BJ (cell line): ENCODE measurements at regions not wholly inside any gene's neighbourhood (a gene's known extent, or its start where the extent isn't known, plus 50 kb on each side); places are given as distances from the start of the nearest gene placed in this dataset.

Experiments
- CTCF ChIA-PET: fragments of 350-600 bp; formaldehyde crosslinking; extraction: SDS; loops from one replicate; lab custom pipeline; 2021; ENCODE audit warnings: antibody characterized with exemption, inconsistent platforms; lab: Yijun Ruan, JAX
- POLR2A ChIA-PET: fragments of 300-600 bp; sonication (Branson Sonifier 250); formaldehyde crosslinking; extraction: SDS; loops from one replicate; lab custom pipeline; 2021; ENCODE audit warnings: antibody characterized with exemption; lab: Charles Lee
- DNase-seq: peaks from one replicate; pipeline ENCODE4 v3.0.0-alpha.2; 2011; ENCODE audit warnings: low read depth
- H3K27me3 ChIP-seq: 2 replicates; pipeline ENCODE4 v1.6.0; 2011; ENCODE audit warnings: low read length; ENCODE audit not compliant: control insufficient read depth, insufficient read depth
- H3K36me3 ChIP-seq: 2 replicates; pipeline ENCODE4 v1.5.1; 2011; ENCODE audit warnings: low read length; ENCODE audit not compliant: control insufficient read depth, insufficient read depth
- H3K4me3 ChIP-seq: 2 replicates; pipeline ENCODE4 v1.5.1; 2011; ENCODE audit warnings: low read depth, mild to moderate bottlenecking, control low read depth, low read length
- CTCF ChIP-seq: IDR thresholded peaks from 2 replicates; pipeline ENCODE4 v1.5.1; 2011; ENCODE audit warnings: low read depth, mild to moderate bottlenecking, control low read depth, inconsistent platforms, low read length, moderate library complexity; ENCODE audit not compliant: insufficient read depth

GRCh38 chr11:13862845-13863392, 99.6 kb upstream of the SPON1 start:
- Histone ChIP-seq H3K27me3 (no peaks in the 10 kb centered on the region), H3K36me3 (no peaks in the 10 kb centered on the region), H3K4me3 (no peak overlapping the region)
- ChIA-PET CTCF (no interaction called here), POLR2A (interaction anchor here (0.7 kb wide), 1 partner anchor 46 kb away, joined by 9 read pairs; no protein-coding TSS in a partner anchor)
- no peak for TF ChIP-seq CTCF
- DNase-seq: no peak

DNA sequence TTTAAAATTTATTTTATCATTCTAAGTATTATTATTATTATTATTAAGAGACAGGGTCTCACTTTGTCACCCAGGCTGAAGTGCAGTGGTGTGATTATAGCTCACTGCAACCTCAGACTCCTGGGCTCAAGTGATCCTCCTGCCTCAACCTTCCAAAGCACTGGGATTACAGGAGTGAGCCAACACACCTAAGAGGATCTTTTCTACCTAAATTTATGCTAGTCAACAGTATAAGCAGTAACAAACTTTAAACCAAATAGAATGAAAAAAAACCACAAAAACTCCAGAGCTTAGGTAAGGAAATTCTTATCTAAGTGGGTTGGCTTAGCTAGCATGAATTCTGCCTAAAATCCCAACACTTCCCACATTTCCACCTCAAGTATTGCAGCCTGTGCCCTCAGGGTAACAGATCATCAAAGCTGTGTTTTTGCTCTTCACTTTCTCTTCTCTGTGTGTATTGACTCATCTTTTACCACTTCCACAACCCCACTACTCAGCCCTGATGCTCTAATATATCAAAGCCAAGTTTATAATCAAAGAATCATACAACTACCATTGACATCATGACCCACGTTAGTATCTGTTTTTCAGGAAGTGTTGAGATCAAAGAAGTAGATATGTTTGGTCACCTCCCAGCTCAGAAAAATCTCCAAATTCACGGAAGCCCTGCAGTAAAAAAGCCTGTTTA, 93.7 kb upstream of the SPON1 start:
- ChIA-PET CTCF (no interaction called here), POLR2A (no interaction called here)
- Histone ChIP-seq H3K36me3 (no peaks in the 10 kb centered on the region), H3K27me3 (no peaks in the 10 kb centered on the region; the same call in 1 of the 2 replicates), H3K4me3 (no peak overlapping the region)
- TF ChIP-seq CTCF: no peak
- DNase-seq: no peak

- DNase-seq: no peak
- CTCF ChIA-PET: no interaction called here
- Histone ChIP-seq H3K4me3 (no peak overlapping the region), H3K36me3 (no peaks in the 10 kb centered on the region), H3K27me3 (no peaks in the 10 kb centered on the region; the same call in 1 of the 2 replicates)
- POLR2A ChIA-PET: no interaction called here
- no peak for TF ChIP-seq CTCF
These were observed 93.1 kb upstream of the SPON1 start for GRCh38 chr11:13869398-13869886.

- no peak for TF ChIP-seq CTCF
- CTCF ChIA-PET: interaction anchor here (1.0 to 1.4 kb wide), 2 partner anchors 10 to 12 kb away, joined by 3 to 4 read pairs; no protein-coding TSS in a partner anchor
- H3K27me3 ChIP-seq: no peaks in the 10 kb centered on the region; the same call in 1 of the 2 replicates
These were observed 87.9 kb upstream of the SPON1 start for GRCh38 chr11:13874597-13874996.

DNA sequence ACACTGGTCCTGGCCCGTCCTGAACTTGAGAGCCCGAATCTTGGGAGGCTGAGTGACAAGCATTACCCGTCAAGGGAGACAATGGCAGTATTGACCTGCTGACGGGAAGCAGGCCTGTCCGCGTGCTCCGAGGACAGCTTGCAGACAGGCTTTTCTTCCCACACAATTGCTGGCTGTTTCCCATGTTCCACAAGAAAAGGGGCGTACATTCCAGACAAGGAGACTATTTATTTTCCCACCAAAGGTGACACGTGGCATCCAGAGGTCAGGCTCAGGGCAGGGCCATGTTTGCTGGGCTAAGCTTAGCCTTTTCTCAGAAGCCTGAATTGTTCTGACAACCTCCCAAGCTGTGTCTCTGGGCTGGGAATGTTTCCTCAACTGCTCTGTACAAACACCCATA, 86.9 kb upstream of the SPON1 start:
- CTCF ChIA-PET: interaction anchor here (1.0 kb wide), 1 partner anchor 9 kb away, joined by 3 read pairs; no protein-coding TSS in a partner anchor
- Histone ChIP-seq H3K36me3 (no peaks in the 10 kb centered on the region), H3K27me3 (no peaks in the 10 kb centered on the region; the same call in 1 of the 2 replicates), H3K4me3 (no peak overlapping the region)
- no peak for DNase-seq
- POLR2A ChIA-PET: no interaction called here
- TF ChIP-seq CTCF: no peak

More at GRCh38 chr11:13874597-13874996, 87.9 kb upstream of the SPON1 start:
- Histone ChIP-seq H3K36me3 (no peaks in the 10 kb centered on the region), H3K4me3 (no peak overlapping the region)
- no peak for DNase-seq
- POLR2A ChIA-PET: interaction anchor here (0.6 kb wide), 1 partner anchor 578 kb away, joined by 3 read pairs; no protein-coding TSS in a partner anchor
